GM19452 (cell line): ENCODE measurements at regions not wholly inside any gene's neighbourhood (a gene's known extent, or its start where the extent isn't known, plus 50 kb on each side); places are given as distances from the start of the nearest gene placed in this dataset.
"Not testable (repeated sequence)": the region's sequence is repeated elsewhere in the genome, so short reads cannot be mapped to it uniquely, and the experiment has no call there.

Experiments
- ATAC-seq: cut with Tn5 transposase; IDR thresholded peaks from one replicate; pipeline ENCODE4 v1.9.1; 2021; ENCODE audit not compliant: unreplicated experiment

DNA sequence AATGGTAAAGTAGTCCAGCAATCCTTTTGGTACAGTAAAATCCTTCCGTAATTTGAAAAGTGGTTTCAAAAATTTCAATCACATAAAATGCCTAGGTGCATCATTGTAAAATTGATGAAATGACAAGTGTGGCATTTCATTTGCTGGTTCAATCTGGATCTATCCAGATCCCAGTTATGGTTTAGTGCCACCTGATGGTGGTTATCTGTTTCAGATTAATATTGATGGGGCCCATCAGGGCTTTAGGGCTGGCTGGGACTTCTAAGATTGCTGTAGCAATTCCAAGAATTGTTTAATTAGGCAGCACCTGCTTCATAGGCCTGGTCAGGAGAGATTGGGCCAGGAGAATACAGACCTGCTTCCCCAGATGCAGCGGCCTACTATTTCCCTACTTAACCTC, 55.5 kb upstream of the PIK3C3 start:
- no peak for ATAC-seq

- no peak for ATAC-seq
Measured at GRCh38 chr18:41893432-41893831, 61.6 kb upstream of the PIK3C3 start.

DNA sequence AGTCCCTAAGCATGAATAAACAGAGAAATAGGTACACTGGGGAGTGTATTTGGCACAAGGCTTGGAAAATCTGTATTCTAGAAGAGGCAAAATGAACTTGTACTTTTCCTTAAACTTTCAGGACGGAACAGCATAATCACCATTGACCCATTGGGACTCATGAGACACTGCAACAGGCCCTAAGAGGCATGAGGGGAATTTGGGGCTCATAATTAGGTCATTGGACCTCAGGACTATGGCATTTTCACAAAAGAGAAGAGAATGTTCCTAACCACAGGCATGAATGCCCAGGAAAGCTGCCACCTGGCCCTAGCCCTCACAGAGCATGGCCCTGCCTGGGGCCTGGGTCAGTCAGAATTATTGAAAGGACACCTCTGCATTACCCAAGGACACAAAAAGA, 67.9 kb upstream of the PIK3C3 start:
- ATAC-seq = no peak

DNA sequence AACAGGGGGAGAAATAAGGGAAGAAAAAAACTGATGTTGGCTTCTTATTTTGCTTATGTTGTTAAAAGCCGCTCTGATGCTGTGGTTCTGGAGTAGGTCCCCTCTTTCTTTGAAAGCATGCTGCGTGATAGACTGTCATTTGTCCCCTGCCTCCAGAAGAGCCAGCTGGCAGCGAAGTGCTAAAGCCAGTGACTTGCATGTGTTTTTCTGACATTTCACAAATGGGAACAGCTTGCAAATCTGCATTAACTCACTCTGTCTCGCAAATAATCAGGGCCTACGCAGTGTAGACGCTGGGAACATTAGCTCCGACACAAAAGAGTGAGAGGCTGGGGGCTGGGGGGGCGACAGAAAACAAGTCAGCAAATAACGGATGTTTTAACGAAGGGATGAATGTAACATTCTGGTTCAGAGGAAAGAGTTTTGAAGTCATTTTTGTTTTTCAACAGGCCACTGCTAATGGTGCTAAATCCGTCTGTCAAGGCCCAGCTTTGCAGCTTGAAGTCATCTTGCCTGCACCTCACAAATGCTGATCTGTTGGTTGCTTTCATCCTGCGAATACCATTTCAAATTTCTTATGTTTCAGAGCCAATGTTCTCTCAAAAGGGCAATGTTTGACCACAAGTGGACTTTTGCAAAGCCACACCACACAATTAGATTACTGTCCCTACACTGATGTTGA, 68.8 kb upstream of the PIK3C3 start:
- no peak for ATAC-seq

DNA sequence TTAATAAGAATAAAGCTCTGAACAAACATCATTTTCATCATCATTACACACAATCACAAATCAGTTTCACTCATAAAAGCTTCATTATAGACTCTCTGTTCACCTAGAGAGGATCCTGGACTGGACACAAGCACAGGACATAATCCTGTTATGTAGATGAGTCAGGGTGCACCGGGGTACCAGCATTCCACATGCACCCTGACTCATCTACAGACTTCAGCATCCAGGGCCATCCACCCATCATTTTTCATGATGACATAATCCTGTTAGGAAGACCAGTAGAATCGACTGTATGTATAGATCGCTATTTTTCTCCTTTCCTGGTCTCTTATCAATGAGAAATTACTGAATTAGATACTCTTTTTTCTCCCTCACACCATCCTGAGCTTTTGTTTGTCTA, 73.7 kb upstream of the PIK3C3 start:
- ATAC-seq = no peak

- no peak for ATAC-seq
Measured at GRCh38 chr18:41879256-41879655, 75.8 kb upstream of the PIK3C3 start.

GRCh38 chr18:41875094-41875780, 79.8 kb upstream of the PIK3C3 start:
- no peak for ATAC-seq

GRCh38 chr18:41873730-41874129, 81.3 kb upstream of the PIK3C3 start:
- ATAC-seq = no peak

GRCh38 chr18:41872206-41872605, 82.8 kb upstream of the PIK3C3 start:
- no peak for ATAC-seq

DNA sequence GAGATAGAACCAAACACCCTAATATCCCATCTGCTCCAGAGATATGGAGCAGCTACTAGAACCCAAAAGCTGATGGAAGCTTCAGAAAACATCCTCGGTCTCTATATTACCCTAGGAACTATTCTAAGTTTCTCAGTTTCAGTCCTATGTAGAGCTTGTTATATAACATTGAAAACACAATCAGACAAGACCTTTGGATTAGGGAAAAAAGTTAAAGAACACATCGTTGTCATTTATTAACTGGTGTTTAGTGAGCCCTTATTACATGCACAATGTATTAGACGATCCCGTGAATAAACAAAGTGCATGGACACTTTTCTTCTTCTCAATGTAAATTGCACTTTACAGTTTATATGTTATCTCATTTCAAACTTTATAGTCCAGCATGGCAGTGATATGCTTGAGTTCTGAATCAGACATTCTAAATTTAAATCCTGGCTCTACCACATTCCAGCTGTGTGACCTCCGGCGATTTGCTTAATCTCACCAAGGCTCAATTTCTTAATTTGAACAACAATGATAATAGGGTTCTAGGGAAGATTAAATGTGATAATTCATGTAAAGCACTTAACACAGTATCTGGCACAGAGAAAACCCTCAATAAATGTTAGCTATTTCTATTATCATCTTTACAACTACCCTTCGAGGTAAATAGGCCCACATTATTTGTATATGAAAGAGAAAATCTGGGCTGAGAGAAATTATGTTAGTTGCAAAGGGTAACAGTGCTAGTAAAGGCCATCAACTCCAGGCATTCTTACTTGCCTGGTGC, 83.6 kb upstream of the PIK3C3 start:
- ATAC-seq = no peak

DNA sequence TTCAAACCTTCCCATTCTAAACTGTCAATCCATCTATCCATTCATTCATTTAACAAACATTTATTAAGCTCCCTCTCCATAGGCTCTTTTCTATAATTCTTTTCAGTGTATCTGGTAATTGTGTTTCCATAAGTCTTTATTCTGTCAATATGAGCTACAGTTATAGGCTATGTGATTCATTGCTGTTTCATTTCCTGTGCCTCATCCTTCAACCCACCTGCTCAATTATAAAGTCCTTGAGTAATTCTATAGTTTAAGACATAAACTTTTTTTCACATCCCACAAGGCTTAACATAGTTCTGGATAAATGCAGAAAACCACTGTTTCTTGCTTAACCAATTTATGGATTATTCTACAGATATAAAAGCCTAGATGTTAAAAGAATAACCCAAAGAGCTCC, 84.2 kb upstream of the PIK3C3 start:
- no peak for ATAC-seq

- no peak for ATAC-seq
Measured at GRCh38 chr18:41870191-41870590, 84.8 kb upstream of the PIK3C3 start.

- ATAC-seq = not testable (repeated sequence)
Measured at GRCh38 chr18:41865796-41866195, 89.2 kb upstream of the PIK3C3 start.

DNA sequence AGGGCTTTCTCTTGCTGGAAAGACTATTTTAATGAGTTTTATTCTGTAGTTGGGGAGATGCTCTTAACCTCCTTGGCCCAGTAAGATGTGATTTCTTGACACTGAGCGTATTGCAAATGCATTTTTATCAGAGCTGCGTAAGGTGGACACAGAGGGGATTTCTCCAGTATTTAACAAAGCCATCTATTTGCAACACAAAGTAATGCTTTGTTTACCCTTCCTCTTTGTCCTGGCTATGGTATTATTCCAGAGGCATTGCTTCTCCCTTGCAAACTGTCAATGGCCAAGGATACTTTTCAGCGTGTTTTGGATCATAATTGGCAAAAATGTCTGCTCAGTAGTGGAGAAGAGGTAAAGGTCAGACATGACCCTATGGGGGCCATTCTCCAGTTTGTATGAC, 90.8 kb upstream of the PIK3C3 start:
- ATAC-seq = no peak

- no peak for ATAC-seq
Measured at GRCh38 chr18:41862921-41863320, 92.1 kb upstream of the PIK3C3 start.

DNA sequence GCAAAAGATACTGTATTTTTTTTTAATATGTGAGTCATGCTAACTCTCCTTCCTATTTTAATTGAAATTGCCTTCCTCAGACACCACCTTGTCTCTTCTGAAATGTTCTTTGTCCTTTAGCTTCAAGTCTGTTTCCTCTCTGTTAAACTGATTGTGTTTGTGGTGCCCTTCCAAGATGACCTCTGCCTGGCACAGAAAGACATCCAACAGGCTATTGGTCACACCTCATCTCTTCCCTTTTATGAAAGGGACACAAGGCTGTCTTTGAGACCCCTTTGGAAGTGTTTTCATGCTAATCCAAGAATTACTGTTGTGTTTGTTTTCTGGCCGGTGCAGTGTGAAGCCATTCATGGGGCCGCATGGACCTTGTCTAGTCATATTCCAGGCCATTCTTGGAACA, 94.0 kb upstream of the PIK3C3 start:
- ATAC-seq = no peak

GRCh38 chr18:41858761-41859555, 96.1 kb upstream of the PIK3C3 start:
- no peak for ATAC-seq

- ATAC-seq = no peak
Measured at GRCh38 chr18:41853280-41853679, 101.8 kb upstream of the PIK3C3 start.

DNA sequence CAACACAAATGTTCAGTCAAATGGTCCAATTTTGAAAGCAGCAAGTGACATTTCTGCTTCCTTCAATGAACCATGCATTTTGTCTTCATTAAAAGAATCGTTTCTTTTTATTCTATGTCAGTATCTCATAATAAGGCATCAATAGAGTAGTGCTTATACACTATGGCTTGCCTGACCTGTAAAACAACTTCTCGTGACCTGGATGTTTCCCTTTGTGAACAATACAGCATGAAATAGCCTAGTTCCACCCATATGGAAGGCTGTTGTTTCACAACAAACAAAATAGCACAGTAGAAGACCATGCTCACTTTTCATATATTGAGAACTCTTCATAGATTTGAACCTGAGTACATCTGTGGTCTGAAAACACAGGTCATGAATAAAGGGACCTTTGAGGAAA, 104.3 kb upstream of the PIK3C3 start:
- ATAC-seq = no peak

GRCh38 chr18:41849632-41850031, 105.4 kb upstream of the PIK3C3 start:
- no peak for ATAC-seq

GRCh38 chr18:41845563-41845962, 109.5 kb upstream of the PIK3C3 start:
- no peak for ATAC-seq
